Neural progenitor cell (in vitro differentiated cells): ENCODE measurements at regions not wholly inside any gene's neighbourhood (a gene's known extent, or its start where the extent isn't known, plus 50 kb on each side); places are given as distances from the start of the nearest gene placed in this dataset.

ENCODE experiments used
- DNase-seq: peaks from one replicate; pipeline ENCODE4 v3.0.0-alpha.2; 2016; ENCODE audit warnings: low spot score
- H2AFZ ChIP-seq: fragments of 200-600 bp; sonication (generic); replicated peaks from 2 replicates; pipeline ENCODE4 v1.6.1; 2016; ENCODE audit warnings: antibody characterized with exemption
- H3F3A ChIP-seq: fragments of 200-600 bp; sonication (generic); 2 replicates; pipeline ENCODE4 v1.6.1; 2016; ENCODE audit warnings: antibody characterized with exemption, low read depth
- H3K27ac ChIP-seq: fragments of 200-600 bp; sonication (generic); 2 replicates; pipeline ENCODE4 v1.5.1; 2016; ENCODE audit warnings: mild to moderate bottlenecking
- H3K27me3 ChIP-seq: fragments of 200-600 bp; sonication (generic); 2 replicates; pipeline ENCODE4 v1.6.1; 2016; ENCODE audit warnings: mild to moderate bottlenecking, moderate library complexity
- H3K36me3 ChIP-seq: fragments of 200-600 bp; sonication (generic); 2 replicates; pipeline ENCODE4 v1.5.1; 2016
- H3K4me1 ChIP-seq: fragments of 200-600 bp; sonication (generic); 2 replicates; pipeline ENCODE4 v1.6.1; 2016; ENCODE audit warnings: mixed run types
- H3K4me2 ChIP-seq: fragments of 200-600 bp; sonication (generic); 2 replicates; pipeline ENCODE4 v1.6.1; 2016
- H3K4me3 ChIP-seq: fragments of 200-600 bp; sonication (generic); 2 replicates; pipeline ENCODE4 v1.5.1; 2016
- H3K79me2 ChIP-seq: fragments of 200-600 bp; sonication (generic); 2 replicates; pipeline ENCODE4 v1.6.1; 2016; ENCODE audit warnings: low read depth
- H3K9ac ChIP-seq: fragments of 200-600 bp; sonication (generic); 2 replicates; pipeline ENCODE4 v1.6.1; 2016
- H3K9me3 ChIP-seq: fragments of 200-600 bp; sonication (generic); 2 replicates; pipeline ENCODE4 v1.5.1; 2016; ENCODE audit warnings: low read depth
- H4K20me1 ChIP-seq: fragments of 200-600 bp; sonication (generic); 2 replicates; pipeline ENCODE4 v1.6.1; 2016; ENCODE audit warnings: low read depth
- H3K27ac Mint-ChIP-seq: 3 replicates; pipeline ENCODE4 v1.8.0; 2021; ENCODE audit warnings: mixed read lengths
- H3K27me3 Mint-ChIP-seq: 2 replicates; pipeline ENCODE4 v1.8.0; 2022; ENCODE audit warnings: low read depth, mild to moderate bottlenecking, inconsistent platforms, moderate library complexity, mixed read lengths; ENCODE audit not compliant: insufficient read depth
- H3K36me3 Mint-ChIP-seq: 3 replicates; pipeline ENCODE4 v1.8.0; 2021; ENCODE audit warnings: mixed read lengths
- H3K4me1 Mint-ChIP-seq: 3 replicates; pipeline ENCODE4 v1.8.0; 2021; ENCODE audit warnings: mixed read lengths
- H3K4me3 Mint-ChIP-seq: 3 replicates; pipeline ENCODE4 v1.8.0; 2021; ENCODE audit warnings: mild to moderate bottlenecking, moderate library complexity, mixed read lengths
- H3K9me3 Mint-ChIP-seq: 3 replicates; pipeline ENCODE4 v1.8.0; 2020; ENCODE audit warnings: mixed read lengths
- CTCF ChIP-seq: fragments of 200-600 bp; sonication (generic); IDR thresholded peaks from 2 replicates; pipeline ENCODE4 v1.5.1; 2017; ENCODE audit warnings: antibody characterized with exemption, mild to moderate bottlenecking
- EZH2 ChIP-seq: fragments of 200-600 bp; sonication (generic); IDR thresholded peaks from 2 replicates; pipeline ENCODE4 v1.6.1; 2017; ENCODE audit warnings: antibody characterized with exemption, mild to moderate bottlenecking, moderate library complexity
- EZH2phosphoT487 ChIP-seq: fragments of 200-600 bp; sonication (generic); IDR thresholded peaks from 2 replicates; pipeline ENCODE4 v1.6.1; 2017; ENCODE audit warnings: antibody characterized with exemption

- DNase-seq = no peak
- peaks cover 13% of the 10 kb centered on the region for H3K27me3 Mint-ChIP-seq
- H3K9me3 ChIP-seq = no peaks in the 10 kb centered on the region
- no peak overlapping the region for H2AFZ ChIP-seq
- no peak overlapping the region for H3K4me3 ChIP-seq
- H3K36me3 Mint-ChIP-seq = no peaks in the 10 kb centered on the region
- no peaks in the 10 kb centered on the region for H3F3A ChIP-seq
- H3K4me1 Mint-ChIP-seq = peaks cover 34% of the 10 kb centered on the region
- no peak overlapping the region for H3K4me2 ChIP-seq
- no peaks in the 10 kb centered on the region for H4K20me1 ChIP-seq
- H3K9ac ChIP-seq = no peak overlapping the region
- no peaks in the 10 kb centered on the region for H3K79me2 ChIP-seq
- no peaks in the 10 kb centered on the region for H3K36me3 ChIP-seq
- H3K4me3 Mint-ChIP-seq = no peak overlapping the region
- no peaks in the 10 kb centered on the region for H3K4me1 ChIP-seq
- TF ChIP-seq CTCF (no peak), EZH2 (no peak), EZH2phosphoT487 (no peak)
- no peaks in the 10 kb centered on the region for H3K27me3 ChIP-seq
- peak overlapping the region; percentile 82 for H3K27ac Mint-ChIP-seq
- no peak overlapping the region for H3K27ac ChIP-seq
- H3K9me3 Mint-ChIP-seq = no peaks in the 10 kb centered on the region
These were observed 202.9 kb downstream of the GADD45G start for GRCh38 chr9:89807682-89808075.

- no peaks in the 10 kb centered on the region for H3K9me3 ChIP-seq
- DNase-seq = no peak
- H3K27me3 Mint-ChIP-seq = peaks cover 13% of the 10 kb centered on the region
- no peaks in the 10 kb centered on the region for H3K36me3 ChIP-seq
- no peak overlapping the region for H3K4me3 ChIP-seq
- H3K4me1 Mint-ChIP-seq = peaks cover 34% of the 10 kb centered on the region
- H3K4me2 ChIP-seq = no peak overlapping the region
- H3K4me3 Mint-ChIP-seq = no peak overlapping the region
- no peaks in the 10 kb centered on the region for H3K4me1 ChIP-seq
- H3K27ac Mint-ChIP-seq = peak overlapping the region; percentile 82
- no peak overlapping the region for H3K9ac ChIP-seq
- H3F3A ChIP-seq = no peaks in the 10 kb centered on the region
- no peaks in the 10 kb centered on the region for H3K79me2 ChIP-seq
- H3K9me3 Mint-ChIP-seq = no peaks in the 10 kb centered on the region
- TF ChIP-seq EZH2 = no peak
- peak; percentile 27 for TF ChIP-seq CTCF
- H3K27ac ChIP-seq = no peak overlapping the region
- H3K27me3 ChIP-seq = no peaks in the 10 kb centered on the region
- no peaks in the 10 kb centered on the region for H3K36me3 Mint-ChIP-seq
- H2AFZ ChIP-seq = no peak overlapping the region
- no peaks in the 10 kb centered on the region for H4K20me1 ChIP-seq
These were observed 203.4 kb downstream of the GADD45G start for GRCh38 chr9:89808076-89808755.

GRCh38 chr9:89808756-89809181 lies 204.0 kb downstream of the GADD45G start:
- peaks cover 38% of the 10 kb centered on the region for H3K4me1 Mint-ChIP-seq

GRCh38 chr9:89810431-89810830 lies 205.6 kb downstream of the GADD45G start:
- peaks cover 13% of the 10 kb centered on the region for H3K27me3 Mint-ChIP-seq
- TF ChIP-seq EZH2 (no peak), EZH2phosphoT487 (no peak), CTCF (no peak)

More at GRCh38 chr9:89808756-89809181, 204.0 kb downstream of the GADD45G start:
- no peak overlapping the region for H3K4me3 ChIP-seq
- H4K20me1 ChIP-seq = no peaks in the 10 kb centered on the region
- Mint-ChIP-seq H3K36me3 (no peaks in the 10 kb centered on the region), H3K9me3 (no peaks in the 10 kb centered on the region), H3K27ac (no peak overlapping the region), H3K4me3 (no peak overlapping the region), H3K27me3 (peaks cover 13% of the 10 kb centered on the region)
- no peak overlapping the region for H3K4me2 ChIP-seq
- no peak overlapping the region for H3K9ac ChIP-seq
- TF ChIP-seq EZH2 = no peak
- no peaks in the 10 kb centered on the region for H3K4me1 ChIP-seq
- no peaks in the 10 kb centered on the region for H3K79me2 ChIP-seq
- no peak overlapping the region for H2AFZ ChIP-seq
- no peaks in the 10 kb centered on the region for H3F3A ChIP-seq
- H3K9me3 ChIP-seq = no peaks in the 10 kb centered on the region
- H3K27ac ChIP-seq = no peak overlapping the region
- no peak for DNase-seq
- H3K27me3 ChIP-seq = no peaks in the 10 kb centered on the region
- no peaks in the 10 kb centered on the region for H3K36me3 ChIP-seq

More at GRCh38 chr9:89810431-89810830, 205.6 kb downstream of the GADD45G start:
- Histone ChIP-seq H3K4me1 (no peaks in the 10 kb centered on the region), H3K27ac (no peak overlapping the region), H3K27me3 (no peaks in the 10 kb centered on the region), H2AFZ (no peak overlapping the region), H3K79me2 (no peaks in the 10 kb centered on the region), H3K9ac (no peak overlapping the region), H3K4me2 (no peak overlapping the region), H3K9me3 (no peaks in the 10 kb centered on the region), H3K36me3 (no peaks in the 10 kb centered on the region), H3F3A (no peaks in the 10 kb centered on the region), H3K4me3 (no peak overlapping the region), H4K20me1 (no peaks in the 10 kb centered on the region)
- DNase-seq = no peak
- Mint-ChIP-seq H3K4me3 (no peak overlapping the region), H3K9me3 (no peaks in the 10 kb centered on the region), H3K27ac (peak overlapping the region; percentile 46), H3K4me1 (peaks cover 46% of the 10 kb centered on the region), H3K36me3 (no peaks in the 10 kb centered on the region)
